ENCODE measurements at regions not wholly inside any gene's neighbourhood (a gene's known extent, or its start where the extent isn't known, plus 50 kb on each side); places are given as distances from the start of the nearest gene placed in this dataset.
"Not testable (repeated sequence)": the region's sequence is repeated elsewhere in the genome, so short reads cannot be mapped to it uniquely, and the experiment has no call there.

GRCh38 chr2:10195278-10196109 is 73.0 kb downstream of the RRM2 start:
- Mint-ChIP-seq H3K36me3 (no peaks in the 10 kb centered on the region), H3K27me3 (no peaks in the 10 kb centered on the region), H3K4me1 (ENCODE audit: low read depth) (no peaks in the 10 kb centered on the region), H3K9me3 (ENCODE audit: low read depth) (no peaks in the 10 kb centered on the region), H3K4me3 (no peak overlapping the region), H3K27ac (no peak overlapping the region)

GRCh38 chr2:10196110-10196892 is 73.8 kb downstream of the RRM2 start:
- Mint-ChIP-seq H3K36me3 (no peaks in the 10 kb centered on the region), H3K9me3 (ENCODE audit: low read depth) (no peaks in the 10 kb centered on the region), H3K4me1 (ENCODE audit: low read depth) (no peaks in the 10 kb centered on the region), H3K4me3 (no peak overlapping the region), H3K27ac (no peak overlapping the region), H3K27me3 (no peaks in the 10 kb centered on the region)

GRCh38 chr2:10196948-10197696 is 74.6 kb downstream of the RRM2 start:
- no peaks in the 10 kb centered on the region for H3K27me3 Mint-ChIP-seq
- H3K27ac Mint-ChIP-seq: no peak overlapping the region
- H3K9me3 Mint-ChIP-seq (ENCODE audit: low read depth): no peaks in the 10 kb centered on the region
- no peaks in the 10 kb centered on the region for H3K36me3 Mint-ChIP-seq
- no peaks in the 10 kb centered on the region for H3K4me1 Mint-ChIP-seq (ENCODE audit: low read depth)
- no peak overlapping the region for H3K4me3 Mint-ChIP-seq

GRCh38 chr2:10197697-10198076 is 75.1 kb downstream of the RRM2 start:
- H3K36me3 Mint-ChIP-seq: no peaks in the 10 kb centered on the region
- no peaks in the 10 kb centered on the region for H3K27me3 Mint-ChIP-seq
- H3K27ac Mint-ChIP-seq: no peak overlapping the region
- no peak overlapping the region for H3K4me3 Mint-ChIP-seq
- H3K9me3 Mint-ChIP-seq (ENCODE audit: low read depth): no peaks in the 10 kb centered on the region
- no peaks in the 10 kb centered on the region for H3K4me1 Mint-ChIP-seq (ENCODE audit: low read depth)

GRCh38 chr2:10198482-10198881 is 75.9 kb downstream of the RRM2 start:
- not testable (repeated sequence) for H3K4me1 Mint-ChIP-seq (ENCODE audit: low read depth)

GRCh38 chr2:10201201-10201600 is 78.7 kb downstream of the RRM2 start:
- no peaks in the 10 kb centered on the region for H3K27me3 Mint-ChIP-seq
- H3K36me3 Mint-ChIP-seq: no peaks in the 10 kb centered on the region
- no peaks in the 10 kb centered on the region for H3K9me3 Mint-ChIP-seq (ENCODE audit: low read depth)

More at GRCh38 chr2:10198482-10198881, 75.9 kb downstream of the RRM2 start:
- not testable (repeated sequence) for H3K4me3 Mint-ChIP-seq; H3K36me3 Mint-ChIP-seq; H3K27ac Mint-ChIP-seq; H3K9me3 Mint-ChIP-seq (ENCODE audit: low read depth); H3K27me3 Mint-ChIP-seq

GRCh38 chr2:10202131-10202665 is 79.7 kb downstream of the RRM2 start:
- Mint-ChIP-seq H3K9me3 (ENCODE audit: low read depth) (no peaks in the 10 kb centered on the region), H3K27ac (no peak overlapping the region), H3K4me1 (ENCODE audit: low read depth) (no peaks in the 10 kb centered on the region), H3K4me3 (no peak overlapping the region), H3K27me3 (no peaks in the 10 kb centered on the region), H3K36me3 (no peaks in the 10 kb centered on the region)

More at GRCh38 chr2:10201201-10201600, 78.7 kb downstream of the RRM2 start:
- H3K4me1 Mint-ChIP-seq (ENCODE audit: low read depth): no peaks in the 10 kb centered on the region
- H3K4me3 Mint-ChIP-seq: no peak overlapping the region
- H3K27ac Mint-ChIP-seq: no peak overlapping the region

GRCh38 chr2:10204326-10205161 is 82.0 kb downstream of the RRM2 start:
- H3K27ac Mint-ChIP-seq: no peak overlapping the region
- H3K36me3 Mint-ChIP-seq: no peaks in the 10 kb centered on the region
- no peaks in the 10 kb centered on the region for H3K9me3 Mint-ChIP-seq (ENCODE audit: low read depth)
- H3K27me3 Mint-ChIP-seq: no peaks in the 10 kb centered on the region
- no peaks in the 10 kb centered on the region for H3K4me1 Mint-ChIP-seq (ENCODE audit: low read depth)
- H3K4me3 Mint-ChIP-seq: no peak overlapping the region

GRCh38 chr2:10205162-10205475 is 82.6 kb downstream of the RRM2 start:
- no peaks in the 10 kb centered on the region for H3K9me3 Mint-ChIP-seq (ENCODE audit: low read depth)
- H3K36me3 Mint-ChIP-seq: no peaks in the 10 kb centered on the region

GRCh38 chr2:10208736-10209135 is 86.2 kb downstream of the RRM2 start:
- H3K9me3 Mint-ChIP-seq (ENCODE audit: low read depth): no peaks in the 10 kb centered on the region
- H3K27ac Mint-ChIP-seq: no peak overlapping the region

More at GRCh38 chr2:10205162-10205475, 82.6 kb downstream of the RRM2 start:
- H3K4me3 Mint-ChIP-seq: no peak overlapping the region
- no peaks in the 10 kb centered on the region for H3K4me1 Mint-ChIP-seq (ENCODE audit: low read depth)
- H3K27ac Mint-ChIP-seq: no peak overlapping the region
- no peaks in the 10 kb centered on the region for H3K27me3 Mint-ChIP-seq

GRCh38 chr2:10209406-10209935 is 86.9 kb downstream of the RRM2 start:
- Mint-ChIP-seq H3K36me3 (no peaks in the 10 kb centered on the region), H3K4me1 (ENCODE audit: low read depth) (no peaks in the 10 kb centered on the region), H3K9me3 (ENCODE audit: low read depth) (no peaks in the 10 kb centered on the region), H3K4me3 (no peak overlapping the region), H3K27ac (no peak overlapping the region), H3K27me3 (no peaks in the 10 kb centered on the region)

More at GRCh38 chr2:10208736-10209135, 86.2 kb downstream of the RRM2 start:
- no peaks in the 10 kb centered on the region for H3K4me1 Mint-ChIP-seq (ENCODE audit: low read depth)
- H3K4me3 Mint-ChIP-seq: no peak overlapping the region
- H3K27me3 Mint-ChIP-seq: no peaks in the 10 kb centered on the region
- no peaks in the 10 kb centered on the region for H3K36me3 Mint-ChIP-seq

- H3K27ac Mint-ChIP-seq: no peak overlapping the region
- no peaks in the 10 kb centered on the region for H3K9me3 Mint-ChIP-seq (ENCODE audit: low read depth)
- no peaks in the 10 kb centered on the region for H3K36me3 Mint-ChIP-seq
- no peaks in the 10 kb centered on the region for H3K27me3 Mint-ChIP-seq
- no peak overlapping the region for H3K4me3 Mint-ChIP-seq
- H3K4me1 Mint-ChIP-seq (ENCODE audit: low read depth): no peaks in the 10 kb centered on the region
Observed at GRCh38 chr2:10210336-10210735, 87.8 kb downstream of the RRM2 start.

GRCh38 chr2:10211844-10212422 is 89.4 kb downstream of the RRM2 start:
- Mint-ChIP-seq H3K27ac (no peak overlapping the region), H3K4me1 (ENCODE audit: low read depth) (no peaks in the 10 kb centered on the region), H3K36me3 (no peaks in the 10 kb centered on the region)

GRCh38 chr2:10212827-10213226 is 89.9 kb upstream of the HPCAL1 start:
- no peak overlapping the region for H3K4me3 Mint-ChIP-seq
- no peaks in the 10 kb centered on the region for H3K27me3 Mint-ChIP-seq
- no peaks in the 10 kb centered on the region for H3K36me3 Mint-ChIP-seq
- H3K27ac Mint-ChIP-seq: no peak overlapping the region
- H3K9me3 Mint-ChIP-seq (ENCODE audit: low read depth): no peaks in the 10 kb centered on the region
- no peaks in the 10 kb centered on the region for H3K4me1 Mint-ChIP-seq (ENCODE audit: low read depth)

More at GRCh38 chr2:10211844-10212422, 89.4 kb downstream of the RRM2 start:
- no peak overlapping the region for H3K4me3 Mint-ChIP-seq
- H3K27me3 Mint-ChIP-seq: no peaks in the 10 kb centered on the region
- no peaks in the 10 kb centered on the region for H3K9me3 Mint-ChIP-seq (ENCODE audit: low read depth)
